ENCODE measurements at regions not wholly inside any gene's neighbourhood (a gene's known extent, or its start where the extent isn't known, plus 50 kb on each side); places are given as distances from the start of the nearest gene placed in this dataset.
"Not testable (repeated sequence)": the region's sequence is repeated elsewhere in the genome, so short reads cannot be mapped to it uniquely, and the experiment has no call there.

GRCh38 chr22:25492841-25493734, 71.4 kb upstream of the GRK3 start:
- DNase-seq = no peak

DNA sequence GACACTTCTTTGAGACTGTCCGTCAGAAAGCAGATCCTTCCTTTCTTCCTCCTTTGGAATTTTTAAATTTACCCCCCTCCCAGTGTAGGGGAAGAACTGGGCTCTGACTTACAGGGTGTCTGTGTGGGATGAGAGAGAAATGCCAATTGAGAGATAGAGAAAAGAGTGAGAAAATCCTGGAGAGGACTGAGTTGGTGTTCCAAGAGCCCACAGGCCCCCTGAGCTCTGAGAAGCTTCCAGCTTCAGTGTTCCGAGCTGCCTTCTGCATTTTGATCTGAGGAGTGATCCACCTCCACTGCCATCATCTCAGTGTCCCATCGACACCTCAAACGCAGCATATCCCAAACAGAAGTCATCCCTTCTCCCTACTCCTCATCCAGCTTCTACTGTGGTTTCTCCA, 70.7 kb upstream of the GRK3 start:
- DNase-seq = no peak

DNA sequence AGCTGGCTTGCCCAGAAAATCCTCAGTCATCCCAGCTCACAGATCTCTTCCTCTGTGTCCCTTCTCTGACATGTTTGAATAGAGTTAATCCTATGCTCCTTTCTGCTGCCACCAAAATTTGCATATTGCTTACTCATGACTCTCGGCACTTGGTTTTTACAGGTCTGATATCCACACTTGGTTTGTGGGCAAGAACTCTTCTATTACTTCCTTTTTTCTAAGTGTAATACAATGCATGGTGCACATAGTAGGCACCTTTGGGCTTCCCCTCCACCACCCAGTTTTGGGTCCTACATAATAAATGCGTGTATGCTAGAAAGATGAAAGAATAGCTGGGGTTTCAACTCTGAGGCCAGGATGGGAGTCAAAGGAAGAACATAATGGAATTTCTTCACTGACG, 69.7 kb upstream of the GRK3 start:
- peak; percentile 48 for DNase-seq

GRCh38 chr22:25495285-25495684, 69.2 kb upstream of the GRK3 start:
- DNase-seq = no peak

DNA sequence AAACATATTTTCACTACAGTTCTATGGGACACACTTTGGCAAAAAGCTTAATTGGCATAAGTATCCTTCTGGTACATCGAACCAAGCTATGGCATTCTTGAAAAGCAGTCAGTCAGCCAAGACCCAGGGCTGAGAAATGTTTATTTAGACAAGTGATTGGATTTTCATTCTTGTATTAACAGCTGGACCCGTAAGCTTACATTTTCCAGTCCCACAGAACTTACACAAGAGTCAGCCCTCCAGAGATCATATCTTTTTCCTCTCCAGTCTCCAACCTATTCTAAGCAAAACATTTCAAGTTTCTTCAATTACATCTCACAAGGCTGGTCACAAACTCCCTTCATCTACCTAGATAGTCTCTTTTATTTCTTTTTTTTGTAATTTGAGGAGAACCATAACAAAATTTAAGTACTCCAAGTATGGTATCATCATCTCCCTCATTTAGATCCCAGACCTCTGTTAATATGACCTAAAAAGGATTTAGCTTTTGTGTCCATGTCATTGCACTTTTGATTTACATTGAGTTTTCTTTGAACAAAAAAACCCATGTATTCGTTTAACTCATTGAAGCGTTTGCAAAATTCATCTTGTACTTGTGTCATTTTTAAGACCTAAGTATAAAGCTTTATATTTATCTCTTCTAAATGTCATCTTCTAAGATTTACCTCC, 67.9 kb upstream of the GRK3 start:
- no peak for DNase-seq

DNA sequence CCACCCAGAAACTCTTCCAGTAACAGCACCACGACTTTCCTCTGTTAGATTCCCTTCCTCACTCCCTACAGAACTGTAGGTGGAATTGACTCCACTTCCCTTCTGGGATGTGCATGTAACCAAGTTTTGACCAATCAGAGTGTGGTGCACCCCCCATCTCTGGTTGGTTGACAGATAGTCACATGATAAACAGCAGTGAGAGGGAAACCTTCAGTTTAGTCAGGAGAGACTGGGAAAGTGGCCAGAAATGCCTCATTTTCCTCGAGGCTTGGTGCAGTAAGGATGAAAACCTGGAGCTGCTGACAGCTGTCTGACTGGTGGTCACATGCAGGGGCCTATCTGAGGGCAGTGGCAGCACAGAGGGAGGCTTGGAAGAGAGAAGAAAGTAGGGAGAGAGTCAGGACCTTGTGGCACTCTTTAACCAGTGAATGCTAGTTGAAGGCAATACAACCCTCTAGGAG, 67.3 kb upstream of the GRK3 start:
- DNase-seq = no peak

GRCh38 chr22:25497716-25498115, 66.8 kb upstream of the GRK3 start:
- no peak for DNase-seq

DNA sequence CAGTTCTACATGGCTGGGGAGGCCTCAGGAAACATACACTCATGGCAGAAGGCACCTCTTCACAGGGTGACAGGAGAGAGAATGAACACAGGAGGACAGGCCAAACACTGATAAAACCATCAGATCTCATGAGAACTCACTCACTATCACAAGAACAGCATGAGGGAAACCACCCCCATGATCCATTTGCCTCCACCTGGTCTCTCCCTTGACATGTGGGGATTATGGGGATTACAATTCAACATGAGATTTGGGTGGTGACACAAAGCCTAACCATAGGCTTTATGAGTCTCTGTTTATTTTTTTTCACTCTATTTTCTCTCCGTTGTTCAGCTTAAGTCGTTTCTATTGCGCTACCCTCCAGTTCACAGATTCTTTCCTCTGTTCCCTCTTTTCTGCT, 63.8 kb upstream of the GRK3 start:
- not testable (repeated sequence) for DNase-seq

GRCh38 chr22:25504017-25504416, 60.5 kb upstream of the GRK3 start:
- DNase-seq = not testable (repeated sequence)

GRCh38 chr22:25508161-25508560, 56.3 kb upstream of the GRK3 start:
- DNase-seq = no peak

DNA sequence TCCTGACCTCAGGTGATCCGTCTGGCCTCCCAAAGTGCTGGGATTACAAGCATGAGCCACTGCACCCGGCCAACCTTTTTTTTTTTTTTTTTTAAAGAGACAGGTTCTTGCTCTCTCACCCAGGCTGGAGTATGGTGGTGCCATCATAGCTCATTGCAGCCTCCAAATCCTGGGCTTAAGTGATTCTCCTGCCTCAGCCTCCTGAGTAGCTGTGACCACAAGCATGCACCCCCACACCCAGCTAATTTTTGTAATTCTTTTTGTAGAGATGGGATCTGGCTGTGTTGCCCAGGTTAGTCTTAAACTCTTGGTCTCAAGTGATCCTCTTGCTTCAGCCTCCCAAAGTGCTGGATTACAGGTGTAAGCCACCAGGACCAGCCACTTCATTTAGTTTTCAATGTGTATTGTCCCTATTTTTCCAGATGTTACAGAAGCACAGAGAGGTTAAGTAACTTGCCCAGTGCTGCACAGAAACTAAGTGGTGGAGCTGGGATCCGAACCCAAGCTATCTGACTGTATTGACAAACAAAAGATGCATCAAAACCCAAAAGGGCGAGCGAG, 55.6 kb upstream of the GRK3 start:
- DNase-seq = no peak

DNA sequence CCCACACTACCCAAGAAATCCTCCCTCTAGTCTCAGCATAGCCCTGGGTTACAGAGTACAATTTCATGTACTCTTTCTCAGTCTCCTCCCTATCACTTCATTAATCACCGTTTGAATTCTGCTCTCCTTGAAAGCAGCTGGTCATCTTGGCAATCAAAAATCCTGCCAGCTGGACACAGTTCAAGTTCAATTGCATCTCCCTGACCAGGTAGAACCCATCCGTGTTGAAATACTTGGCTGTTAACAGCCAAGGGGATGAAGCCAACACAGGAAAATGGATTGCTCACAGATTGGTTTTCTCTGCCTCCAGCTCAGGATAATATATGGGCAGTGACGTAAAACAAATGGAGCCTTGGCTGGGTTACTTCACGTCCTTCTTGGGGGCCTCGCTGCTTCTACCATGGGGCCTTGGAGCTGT, 55.1 kb upstream of the GRK3 start:
- DNase-seq = no peak

DNA sequence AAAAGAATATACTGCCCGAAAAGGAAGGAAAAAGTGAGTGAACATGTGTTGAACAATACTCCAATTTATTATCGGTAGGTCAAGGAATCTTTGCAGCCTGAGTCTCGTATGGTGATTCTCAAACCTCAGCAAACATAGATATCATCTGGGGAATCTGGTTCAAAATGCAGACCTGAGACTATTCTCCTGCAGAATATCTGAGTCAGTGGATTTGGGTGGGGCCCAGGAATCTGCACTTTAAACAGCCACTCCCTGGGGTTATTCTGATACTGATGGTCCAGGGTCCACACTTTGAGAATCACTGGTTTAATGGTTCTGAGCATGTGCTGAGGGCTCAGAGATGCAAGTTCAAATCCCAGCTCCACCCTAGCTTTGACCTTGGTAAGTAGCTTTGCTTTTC, 53.6 kb upstream of the GRK3 start:
- DNase-seq = no peak

DNA sequence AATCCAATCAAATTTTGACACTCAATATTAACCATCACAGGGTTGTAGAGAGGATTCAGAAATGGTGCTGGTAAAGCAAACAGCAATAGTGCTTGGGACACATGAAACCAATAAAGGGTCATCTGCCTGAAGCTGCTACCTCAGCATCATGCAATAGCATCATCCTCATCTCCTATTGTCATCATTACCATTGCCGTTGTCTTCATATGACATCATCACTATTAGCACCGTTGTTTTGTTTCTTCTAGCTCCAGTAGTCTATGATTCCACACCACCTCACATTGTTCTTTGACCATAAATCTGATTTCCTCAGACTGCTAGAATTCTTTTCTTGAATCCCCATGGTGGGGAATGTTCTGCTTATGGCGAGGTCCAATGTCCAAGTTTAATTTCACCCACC, 52.8 kb upstream of the GRK3 start:
- no peak for DNase-seq

- no peak for DNase-seq
These were observed 49.9 kb upstream of the GRK3 start for GRCh38 chr22:25514436-25515180.

Data from hematopoietic multipotent progenitor cell treated with erythropoietin and hydrocortisone succinate and interleukin-3 and kit ligand, for 6 days (in vitro differentiated cells).